ENCODE measurements at regions not wholly inside any gene's neighbourhood (a gene's known extent, or its start where the extent isn't known, plus 50 kb on each side); places are given as distances from the start of the nearest gene placed in this dataset.

GRCh38 chr9:114733816-114734215 is 51.8 kb upstream of the TEX48 start:
- DNase-seq = no peak
- peak; percentile 92 for ATAC-seq

GRCh38 chr9:114732823-114733222 is 50.8 kb upstream of the TEX48 start:
- DNase-seq (no peak), ATAC-seq (no peak)

Measured in stimulated activated naive CD8-positive, alpha-beta T cell treated with anti-CD3 and anti-CD28 coated beads, Interleukin-15, Interleukin-2, amounts not matched to agents 100 U/mL and 50 U/mL, for 24 hours (primary cell).